Embryonic facial prominence (tissue), 1 donor: ENCODE measurements at regions not wholly inside any gene's neighbourhood (a gene's known extent, or its start where the extent isn't known, plus 50 kb on each side); places are given as distances from the start of the nearest gene placed in this dataset.

Source experiments
- DNase-seq: peaks from one replicate; pipeline ENCODE4 v3.0.0-alpha.2; 2016; ENCODE audit errors: extremely low spot score

DNA sequence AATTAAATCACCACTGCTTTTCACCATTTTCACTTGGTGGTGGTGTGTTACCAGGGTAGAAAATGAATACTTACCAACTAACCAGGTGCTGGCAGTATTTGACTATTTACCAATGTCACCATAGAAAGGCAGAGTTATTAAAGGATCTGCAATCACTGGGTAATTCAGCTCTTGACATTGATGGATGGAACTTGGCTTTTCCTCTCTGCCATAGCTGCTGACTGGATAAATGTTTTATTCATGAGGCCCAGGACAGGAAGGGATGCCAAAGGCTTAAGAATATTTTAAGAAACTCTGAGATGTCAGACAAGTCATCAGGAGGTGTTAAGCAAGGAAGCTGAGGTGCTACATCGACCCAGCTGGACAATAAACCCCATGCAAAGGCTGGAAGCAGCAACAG, 495.5 kb upstream of the CFAP20DC start:
- DNase-seq: no peak

DNA sequence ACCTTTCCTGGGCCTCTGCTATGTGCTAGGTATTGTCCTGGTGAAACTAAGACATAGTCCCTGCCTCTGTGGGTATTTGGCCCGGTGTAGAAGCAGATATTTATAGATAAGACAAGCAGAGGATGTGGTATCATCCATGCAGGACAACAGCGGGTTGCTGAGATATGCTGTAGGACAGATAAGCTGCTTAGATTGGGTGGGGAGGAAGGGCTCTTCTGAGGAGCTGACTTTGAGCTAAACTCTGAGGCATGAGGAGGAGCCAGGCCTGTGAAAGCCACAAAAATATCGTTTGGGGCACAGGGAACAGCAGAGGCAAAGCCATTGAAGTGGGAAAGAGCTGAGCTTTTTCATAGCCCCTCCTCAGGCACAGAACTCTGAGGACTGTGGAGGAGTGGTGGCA, 492.5 kb upstream of the CFAP20DC start:
- no peak for DNase-seq

DNA sequence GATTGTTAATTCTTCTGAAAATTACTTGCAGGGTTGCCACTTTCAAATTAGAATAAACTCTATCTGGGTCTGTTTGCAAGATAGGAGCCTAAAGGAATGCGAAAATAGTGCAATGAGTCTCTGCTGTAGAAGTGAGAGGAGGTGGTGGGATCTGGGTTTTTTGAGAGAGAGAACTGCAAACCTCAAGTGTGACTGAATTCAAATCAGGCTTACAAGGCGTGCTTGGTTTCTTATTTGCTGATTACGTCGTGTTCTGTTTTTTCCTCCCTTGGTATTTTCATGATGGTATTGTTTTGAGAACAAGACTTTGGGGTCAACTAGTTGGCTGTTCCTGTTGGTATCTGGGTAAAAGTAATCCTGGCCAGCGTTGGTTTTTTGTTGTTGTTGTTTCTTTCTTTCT, 490.9 kb upstream of the CFAP20DC start:
- no peak for DNase-seq

DNA sequence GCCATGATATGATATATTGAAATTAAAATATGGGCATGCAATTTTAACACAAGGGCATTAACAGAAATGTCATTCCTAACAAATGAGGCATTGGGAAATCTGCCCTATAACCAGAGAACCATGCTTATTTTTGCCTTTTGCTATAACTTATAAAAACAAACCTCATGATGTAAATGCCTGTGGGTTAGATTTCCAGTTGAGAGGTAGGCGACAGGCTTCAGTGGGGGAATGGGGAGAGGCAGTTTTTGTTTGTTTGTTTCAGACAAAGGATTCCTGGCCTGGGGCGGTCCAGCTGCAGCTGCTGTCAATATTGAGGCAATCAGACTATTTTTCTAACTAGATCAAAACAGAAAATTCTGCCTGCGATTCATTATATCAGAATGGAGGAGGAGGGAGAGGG, 490.4 kb upstream of the CFAP20DC start:
- DNase-seq: peak; percentile 6

DNA sequence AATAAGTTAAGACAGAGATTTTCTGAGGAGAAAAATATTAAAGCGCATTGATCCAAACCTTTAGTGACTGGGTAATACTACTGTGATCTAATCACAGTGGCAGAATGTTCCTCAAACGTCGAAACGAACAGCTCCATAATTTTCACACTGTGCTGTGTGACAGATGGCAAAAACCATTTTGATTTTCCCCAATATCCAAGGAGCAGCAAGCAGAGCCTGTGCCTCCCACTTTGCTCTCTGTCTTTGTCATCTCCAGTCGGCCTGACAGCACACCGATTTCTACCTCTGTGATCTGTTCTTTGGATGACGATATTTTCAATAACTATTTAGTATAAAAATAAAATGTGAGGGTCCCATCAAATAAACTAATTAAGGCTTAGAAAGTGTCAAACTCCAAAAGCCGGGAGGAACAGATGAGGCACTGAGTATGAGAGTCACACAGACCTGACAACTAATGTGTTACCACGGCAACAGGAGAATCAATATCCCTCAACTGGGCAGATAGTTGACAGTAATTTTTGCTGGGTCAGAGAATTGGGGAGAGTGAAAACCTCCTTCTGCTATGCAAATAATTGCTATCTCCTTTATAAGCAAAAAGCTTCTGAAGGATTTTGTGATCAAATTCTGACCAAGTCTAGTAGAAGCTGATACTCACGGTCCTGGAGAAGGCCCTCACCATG, 489.1 kb upstream of the CFAP20DC start:
- DNase-seq: no peak

DNA sequence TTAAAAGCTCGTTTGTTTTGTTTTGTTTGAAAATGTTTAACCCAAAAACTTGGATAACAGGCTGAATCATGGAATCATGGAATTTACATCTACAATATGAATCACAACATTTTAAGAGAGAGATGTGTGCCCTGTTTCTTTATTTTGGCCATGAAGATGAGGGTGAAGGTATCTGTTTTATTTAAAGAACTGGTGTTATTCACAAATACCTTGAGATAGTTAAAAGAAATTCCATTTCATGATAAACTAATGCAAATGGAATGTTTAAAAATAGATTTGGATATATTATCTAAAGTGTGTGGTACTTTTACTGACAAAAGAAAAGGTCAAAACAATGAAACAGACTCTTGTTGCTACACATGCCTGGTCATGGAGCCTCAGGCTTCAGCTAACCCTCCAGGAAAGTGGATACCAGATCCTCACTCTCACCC, 486.0 kb upstream of the CFAP20DC start:
- DNase-seq: no peak

DNA sequence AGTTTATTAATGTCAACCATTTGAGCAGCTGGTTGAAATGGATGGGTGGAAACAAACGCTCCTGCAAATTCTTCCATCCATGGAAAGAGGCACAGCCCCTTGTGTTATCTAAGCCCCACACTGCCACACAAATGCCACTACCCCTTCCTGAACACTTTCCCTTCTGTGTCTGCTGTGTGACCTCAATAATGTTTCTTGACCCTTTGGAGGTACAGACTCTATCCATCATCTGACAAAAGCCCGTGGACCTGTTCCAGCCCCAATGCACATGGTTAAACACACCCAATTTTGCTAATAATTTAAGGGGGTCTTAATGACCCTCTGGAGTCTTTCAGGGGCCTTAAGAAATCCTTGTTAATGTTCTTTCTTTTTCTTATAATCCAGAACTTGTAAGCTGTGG, 482.2 kb upstream of the CFAP20DC start:
- no peak for DNase-seq

DNA sequence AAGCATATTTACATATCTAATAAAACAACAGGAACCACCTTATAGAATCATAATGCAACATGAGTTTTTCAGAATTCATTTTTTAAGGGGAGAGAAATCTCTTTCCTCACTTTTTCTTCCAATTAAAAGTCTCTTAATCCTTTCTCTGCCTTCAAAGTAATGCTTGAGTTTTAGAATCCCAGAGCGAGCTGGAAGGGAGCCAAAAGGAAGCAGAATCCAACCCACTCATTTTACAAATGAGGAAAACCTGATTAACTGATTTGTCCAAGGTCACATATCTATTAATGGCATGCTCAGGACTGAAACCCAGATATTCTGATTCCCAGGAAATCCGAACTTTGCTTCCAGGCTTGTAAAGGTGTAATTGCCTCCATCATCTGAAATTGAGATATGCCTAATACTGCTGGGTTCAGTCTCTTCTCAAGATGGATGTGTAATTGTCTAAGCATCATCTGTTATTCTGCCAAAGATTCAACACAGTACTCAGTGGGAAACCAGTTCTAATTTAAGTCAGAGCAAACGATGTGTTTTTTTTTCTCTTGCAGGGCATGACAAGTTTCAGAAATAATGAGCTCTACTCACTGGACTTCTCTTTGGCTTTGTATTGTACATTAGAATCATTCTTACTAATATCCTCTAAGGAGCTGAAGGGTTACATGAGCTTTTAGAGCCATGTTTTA, 481.4 kb upstream of the CFAP20DC start:
- DNase-seq: no peak

DNA sequence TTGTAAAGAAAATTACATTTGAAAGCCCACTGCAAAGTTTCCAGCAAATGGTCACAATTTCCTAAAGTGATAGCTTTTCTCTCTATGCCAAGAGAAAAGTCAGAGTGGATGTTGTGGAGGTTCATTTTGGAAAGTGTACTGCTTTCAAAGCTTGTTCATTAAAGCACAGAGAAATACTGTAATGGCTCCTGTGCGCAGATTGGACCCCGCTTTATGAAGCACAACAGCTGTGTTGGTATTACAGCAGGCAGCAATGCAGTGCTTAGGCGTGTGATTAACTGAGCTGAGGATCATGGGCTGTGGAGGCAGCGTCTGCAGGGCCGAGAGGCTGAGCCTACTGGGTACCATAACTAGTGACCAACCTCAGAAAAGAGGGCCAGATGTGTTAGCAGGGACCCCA, 478.4 kb upstream of the CFAP20DC start:
- no peak for DNase-seq

DNA sequence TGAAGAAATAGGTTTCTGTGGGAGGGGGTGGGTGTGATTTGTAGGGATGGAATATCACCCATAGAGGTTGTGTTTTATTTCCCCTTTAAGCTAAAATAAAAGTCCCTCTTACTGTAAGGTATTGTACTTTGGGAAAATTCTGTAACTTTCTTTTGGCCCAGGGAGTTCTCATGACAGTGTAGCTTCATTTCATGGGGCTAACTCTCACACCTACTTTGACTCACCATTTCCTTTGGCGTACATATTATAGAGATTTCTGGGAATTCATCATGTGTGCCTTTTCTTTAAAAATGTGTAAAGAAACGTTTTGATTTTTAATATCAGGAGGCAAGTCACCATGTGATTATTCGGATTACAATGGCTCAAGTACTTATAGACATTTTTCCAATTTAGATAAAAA, 477.7 kb upstream of the CFAP20DC start:
- DNase-seq: no peak

DNA sequence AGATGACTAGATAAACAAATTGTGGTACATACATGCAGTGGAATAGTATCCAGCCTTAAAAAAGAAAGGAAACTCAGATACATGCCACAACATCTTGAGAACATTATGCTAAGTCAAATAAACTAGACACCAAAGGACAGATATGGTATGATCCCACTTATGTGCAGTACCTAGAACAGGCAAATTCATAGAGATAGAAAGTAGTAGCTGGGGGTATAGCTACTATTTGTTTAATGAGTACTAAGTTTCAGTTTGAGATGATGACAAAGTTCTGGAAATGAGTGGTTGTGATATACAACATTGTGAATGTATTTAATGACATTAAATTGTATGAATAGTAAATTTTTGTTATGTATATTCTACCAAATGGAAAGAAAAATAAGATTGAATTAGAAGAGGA, 477.2 kb upstream of the CFAP20DC start:
- DNase-seq: no peak

DNA sequence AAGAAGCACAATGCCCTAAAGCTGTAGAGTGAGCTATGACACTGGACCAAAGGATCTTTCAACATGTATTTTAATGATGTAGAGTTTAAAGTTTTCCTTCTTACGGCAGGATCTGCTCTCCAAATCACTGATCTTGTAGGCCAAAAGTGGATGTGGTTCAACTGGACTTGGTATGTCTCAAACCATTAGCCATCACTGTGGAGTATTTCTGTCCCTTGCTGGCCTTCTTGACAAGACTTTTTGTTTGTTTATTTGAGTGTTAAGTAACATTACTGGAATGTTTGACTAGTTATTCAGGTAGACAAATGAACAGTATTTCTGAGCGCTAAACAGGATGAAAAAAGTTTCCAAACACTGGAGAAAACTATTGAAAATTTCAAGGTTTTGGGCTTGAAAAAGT, 472.7 kb upstream of the CFAP20DC start:
- no peak for DNase-seq

DNA sequence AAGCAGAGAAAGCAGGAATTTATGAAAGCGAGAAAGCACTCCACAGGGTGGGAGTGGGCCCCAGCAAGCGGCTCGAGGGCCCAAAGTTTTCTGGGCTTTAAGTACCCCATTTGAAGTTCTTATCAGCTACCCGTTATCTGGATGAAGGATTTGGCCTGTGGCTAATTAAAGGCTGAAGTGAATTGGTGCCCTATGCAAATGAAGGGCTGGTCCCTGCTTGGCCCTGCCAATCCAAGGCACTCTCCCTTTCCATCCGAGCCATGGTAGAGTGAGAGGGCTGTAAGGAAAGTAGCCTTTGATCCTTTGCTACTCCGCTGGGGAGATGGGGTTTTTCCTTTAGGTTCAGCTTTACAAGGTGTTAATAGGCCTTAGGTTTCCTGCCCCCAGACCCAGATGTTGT, 469.3 kb upstream of the CFAP20DC start:
- DNase-seq: no peak

DNA sequence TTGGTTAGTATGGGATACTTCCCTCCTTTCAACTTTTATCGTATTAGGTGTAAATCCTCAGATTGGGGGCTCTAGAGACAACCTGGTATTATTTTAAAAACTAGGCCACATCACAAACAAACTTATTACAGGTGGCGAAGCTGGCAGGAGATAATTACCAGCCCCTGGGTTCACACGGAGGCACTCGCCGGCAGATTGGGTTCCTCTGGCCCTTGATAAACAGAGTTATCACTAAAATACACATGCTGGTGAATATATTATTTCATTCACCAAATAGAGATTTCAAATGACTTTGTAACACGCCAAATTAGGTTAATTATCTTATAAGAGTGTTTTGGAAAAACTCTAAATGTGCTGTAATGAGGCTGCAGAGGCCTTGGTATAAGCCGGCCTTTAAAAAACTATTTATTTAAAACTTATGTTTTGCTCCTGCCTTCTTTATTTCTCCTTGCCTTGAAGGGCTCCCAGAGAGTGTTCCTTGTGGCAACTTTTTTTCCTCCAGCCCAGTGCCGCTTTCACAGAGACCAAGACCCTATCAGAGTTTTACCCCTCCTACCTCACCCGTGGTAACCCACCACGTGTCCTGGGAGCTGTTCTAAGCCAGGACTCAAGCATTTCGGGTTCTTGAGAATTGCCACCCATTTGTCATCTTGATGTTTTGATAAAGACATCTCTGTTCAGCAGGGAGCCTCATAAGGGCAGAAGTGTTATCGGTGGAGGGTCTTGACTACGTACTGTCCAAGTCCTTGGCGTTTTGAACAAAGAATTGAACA, 468.6 kb upstream of the CFAP20DC start:
- DNase-seq: no peak

DNA sequence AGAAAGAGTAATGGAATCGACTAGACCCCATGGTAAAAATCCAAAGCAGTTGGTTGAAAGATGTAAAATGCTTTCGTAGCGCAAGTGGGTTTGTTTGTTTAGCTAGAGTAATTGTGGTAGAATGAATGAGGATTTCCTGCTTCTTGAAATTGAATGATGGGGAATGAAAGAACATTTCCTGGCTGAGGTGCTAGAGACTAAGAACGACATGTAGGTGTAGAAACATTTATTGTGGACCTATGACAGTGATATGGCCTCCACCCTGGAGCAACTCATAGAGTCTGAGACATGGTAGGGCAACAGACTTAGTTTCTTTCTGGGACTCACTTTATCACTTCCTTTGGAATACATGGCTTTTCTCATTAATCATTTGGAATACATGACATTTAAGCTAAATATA, 467.6 kb upstream of the CFAP20DC start:
- DNase-seq: no peak

DNA sequence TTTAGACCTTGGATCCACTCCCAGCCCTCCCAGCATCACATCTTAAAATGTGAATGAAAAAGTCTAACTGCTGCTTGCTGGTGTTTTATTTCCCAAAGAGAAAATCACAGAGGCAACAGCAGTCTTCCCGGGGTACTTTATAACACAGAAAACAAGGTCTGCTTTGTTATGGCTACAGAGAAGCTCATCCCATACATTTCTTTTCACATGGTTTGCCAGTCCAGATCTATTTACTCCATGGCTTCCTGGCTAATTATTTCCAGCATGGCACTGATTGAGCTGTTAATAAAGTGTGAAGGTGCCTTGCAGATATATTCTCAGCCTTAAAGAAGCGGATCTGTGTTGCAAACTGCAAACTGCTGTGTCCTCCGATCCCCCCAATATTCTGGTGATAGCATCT, 466.1 kb upstream of the CFAP20DC start:
- DNase-seq: no peak

DNA sequence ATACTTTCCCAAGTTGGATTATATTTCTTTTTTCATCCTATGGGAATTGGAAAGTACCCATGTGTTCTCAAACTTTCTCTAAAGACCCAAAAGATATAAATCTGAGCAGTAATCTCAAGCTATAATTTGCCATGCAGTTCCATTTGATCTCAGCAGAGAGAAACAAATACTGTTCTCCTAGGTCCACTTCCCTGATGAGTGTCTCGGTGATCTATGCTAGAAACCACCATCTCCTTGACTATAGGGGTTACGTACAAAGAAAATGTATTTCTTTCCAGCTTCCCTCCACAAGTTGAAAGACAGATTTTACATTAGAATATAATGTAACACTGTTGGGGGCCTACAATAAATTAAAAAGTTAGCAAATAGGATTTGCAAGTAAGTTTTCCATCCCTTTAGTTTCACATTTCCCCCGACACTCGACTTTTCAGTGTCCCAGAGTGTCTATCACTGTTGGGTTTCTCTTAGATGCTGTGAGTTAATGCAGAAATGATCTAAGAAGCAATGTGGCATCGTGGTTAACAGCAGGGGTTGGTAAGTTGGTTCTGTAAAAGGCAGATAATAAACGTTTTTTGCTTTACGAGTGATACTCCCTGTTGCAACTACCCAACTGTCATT, 465.1 kb upstream of the CFAP20DC start:
- DNase-seq: no peak

DNA sequence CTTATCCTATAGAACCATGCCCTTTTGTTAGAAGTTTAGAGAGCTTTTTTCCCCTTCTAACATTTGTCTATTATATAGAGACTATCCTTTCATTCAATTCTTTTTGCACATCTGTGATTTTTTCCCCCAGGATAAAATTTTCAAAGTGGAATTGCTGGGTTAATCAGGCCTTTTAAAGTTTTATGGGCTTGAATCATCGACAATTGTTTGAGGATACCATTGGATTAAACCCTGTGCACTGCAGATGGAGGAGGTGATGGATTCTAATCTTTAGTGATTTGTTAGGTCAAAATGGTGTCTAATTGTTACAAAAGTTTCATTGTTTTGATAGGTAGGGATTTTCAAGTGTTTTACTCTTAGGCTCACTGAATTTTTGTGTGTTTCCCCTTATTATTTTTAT, 463.7 kb upstream of the CFAP20DC start:
- no peak for DNase-seq

DNA sequence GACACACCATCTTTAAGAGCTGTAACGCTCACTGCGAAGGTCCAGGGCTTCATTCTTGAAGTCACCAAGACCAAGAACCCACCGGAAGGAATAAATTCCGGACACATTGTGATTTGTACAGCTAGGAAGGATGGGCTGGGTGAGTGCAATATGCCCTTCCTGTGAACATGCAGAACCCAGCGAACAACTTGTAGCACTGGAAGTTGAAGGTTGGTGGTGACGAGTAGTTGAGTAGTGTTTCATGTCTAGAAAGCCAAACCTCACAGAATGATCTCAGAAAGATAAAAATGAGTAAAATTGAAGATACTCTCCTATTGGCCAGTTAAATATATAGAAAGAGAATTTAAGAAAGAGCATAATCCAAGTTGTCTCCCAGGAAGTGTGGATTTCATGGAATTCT, 462.2 kb upstream of the CFAP20DC start:
- no peak for DNase-seq

DNA sequence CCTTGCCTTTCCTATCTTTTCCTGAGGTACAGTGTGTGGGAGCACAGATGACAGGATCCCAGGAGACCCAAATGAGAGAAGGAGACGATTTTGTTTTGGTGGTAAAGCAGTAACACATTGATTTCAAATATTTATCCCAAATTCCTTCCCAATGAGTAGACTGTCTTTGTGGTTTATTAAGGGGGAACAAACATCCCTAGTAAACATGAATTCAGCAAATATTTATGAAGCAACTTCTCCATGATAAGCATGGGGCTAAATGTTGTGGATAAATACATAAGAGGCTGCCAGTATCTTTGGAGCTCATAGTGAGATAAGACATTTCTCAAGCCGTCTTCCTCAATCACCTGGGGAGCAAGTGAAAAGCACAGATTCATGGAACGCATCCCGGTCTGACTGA, 460.8 kb upstream of the CFAP20DC start:
- no peak for DNase-seq

DNA sequence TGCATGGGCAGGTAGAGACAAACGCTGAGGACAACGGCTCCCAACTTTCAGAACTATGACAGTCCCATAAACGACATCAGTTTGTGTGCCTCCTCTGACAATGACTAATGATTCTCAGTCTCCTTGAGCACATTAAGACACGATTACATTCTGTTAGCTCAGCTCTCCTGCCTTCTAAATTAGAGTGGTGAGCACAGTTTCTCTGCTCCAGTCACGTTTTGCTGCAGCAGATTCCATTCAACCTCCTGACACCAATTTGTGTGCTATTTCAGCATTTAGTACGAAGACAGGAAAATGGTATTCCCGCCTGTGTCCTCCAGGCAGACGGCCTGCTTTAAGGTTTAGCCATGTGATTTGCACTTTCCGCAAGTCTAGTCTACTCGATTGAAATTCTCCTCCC, 458.4 kb upstream of the CFAP20DC start:
- no peak for DNase-seq

DNA sequence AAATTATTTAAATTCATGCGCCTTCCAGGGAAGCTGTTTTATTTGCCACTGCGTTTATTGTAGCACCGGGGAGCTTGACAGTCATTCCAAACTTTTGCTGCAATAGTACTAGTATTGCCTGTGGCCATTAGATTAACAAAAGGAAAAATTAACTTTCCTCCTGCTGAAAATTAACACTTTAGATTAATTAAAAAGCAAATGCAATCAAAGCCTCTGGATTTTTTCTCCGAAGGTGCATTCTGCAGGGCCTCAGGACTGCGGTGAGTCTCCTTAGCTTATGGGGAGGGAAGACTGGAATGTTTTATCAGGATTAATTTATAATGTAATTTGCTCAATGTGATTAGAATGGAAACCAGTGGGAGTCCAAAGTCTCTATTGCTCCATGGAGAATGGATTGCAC, 456.4 kb upstream of the CFAP20DC start:
- no peak for DNase-seq

DNA sequence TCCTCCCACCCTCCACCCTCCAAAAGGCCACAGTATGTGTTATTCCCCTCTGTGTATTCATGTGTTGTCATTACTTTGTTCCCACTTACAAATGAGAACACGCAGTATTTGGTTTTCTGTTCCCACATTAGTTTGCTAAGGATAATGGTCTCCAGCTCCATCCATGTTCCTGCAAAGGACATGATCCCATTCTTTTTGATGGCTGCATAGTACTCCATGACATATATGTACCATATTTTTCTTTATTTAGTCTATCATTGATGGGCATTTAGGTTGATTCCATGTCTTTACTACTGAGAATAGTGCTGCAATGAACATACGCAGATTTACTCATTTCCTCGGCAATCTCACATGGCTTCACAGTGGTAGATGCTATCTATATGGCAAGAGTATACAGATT, 453.6 kb upstream of the CFAP20DC start:
- no peak for DNase-seq
